HG03558 (cell line): ENCODE measurements at regions not wholly inside any gene's neighbourhood (a gene's known extent, or its start where the extent isn't known, plus 50 kb on each side); places are given as distances from the start of the nearest gene placed in this dataset.

Source experiments
- ATAC-seq: cut with Tn5 transposase; IDR thresholded peaks from one replicate; pipeline ENCODE4 v1.9.1; 2021; ENCODE audit warnings: moderate number of reproducible peaks; ENCODE audit not compliant: unreplicated experiment; ENCODE audit errors: extremely low read depth

DNA sequence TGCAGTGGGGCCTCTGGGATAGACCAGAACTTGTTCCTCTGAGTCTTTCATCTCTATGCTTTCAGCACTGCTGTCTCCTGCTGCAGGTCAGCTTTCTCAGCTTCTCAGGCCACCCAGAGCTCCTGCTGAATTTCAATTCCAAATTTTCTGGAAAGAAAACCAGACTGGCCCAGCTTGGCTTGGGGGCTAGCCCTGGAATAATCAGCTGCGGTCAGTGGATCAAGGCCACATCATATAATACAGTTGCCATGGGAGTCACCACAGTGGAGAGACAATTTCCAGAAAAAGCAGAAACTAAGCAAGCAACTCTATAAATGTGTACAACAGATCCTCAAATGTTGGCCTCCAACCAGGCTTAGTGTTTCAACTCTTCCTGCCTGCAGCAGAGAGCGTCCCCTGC, 91.1 kb upstream of the SLC24A5 start:
- no peak for ATAC-seq

DNA sequence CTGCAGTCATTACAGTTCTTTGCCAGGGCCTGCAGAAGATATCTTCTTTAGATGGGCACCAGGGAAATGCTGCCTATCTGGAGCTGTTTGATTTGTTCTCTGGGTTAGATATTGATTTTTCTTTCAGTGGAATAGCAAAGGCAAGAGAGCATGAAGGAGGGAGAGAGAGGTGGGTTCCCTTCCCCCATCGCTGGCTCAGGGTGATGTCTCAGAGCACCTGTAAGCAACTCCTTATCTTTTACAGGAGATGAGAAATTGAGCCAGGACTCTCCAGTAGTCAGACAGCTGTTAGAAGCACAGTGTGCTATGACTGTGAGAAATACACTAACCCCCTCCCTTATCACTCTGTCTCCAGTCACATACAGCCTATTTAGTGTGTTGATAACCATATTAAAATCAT, 89.3 kb upstream of the SLC24A5 start:
- no peak for ATAC-seq

DNA sequence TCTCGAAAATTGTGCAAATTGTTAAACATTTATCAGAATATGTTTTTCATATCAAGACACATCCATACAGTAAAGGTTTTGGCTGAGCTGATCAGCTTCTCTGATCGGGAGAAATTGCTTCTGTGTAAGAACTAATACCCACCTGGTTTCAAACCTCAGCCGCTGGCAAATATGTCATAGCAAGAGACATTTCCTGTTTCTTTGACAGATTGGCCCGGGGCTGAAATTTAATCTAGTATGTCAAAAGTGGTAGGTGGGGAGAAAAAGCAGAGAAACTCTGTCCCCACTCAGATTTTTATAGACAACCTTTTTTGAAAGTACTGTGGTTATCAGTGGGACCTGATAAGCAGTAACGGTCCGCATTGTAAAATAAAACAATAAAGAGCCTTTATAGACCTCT, 88.8 kb upstream of the SLC24A5 start:
- ATAC-seq, result no peak

DNA sequence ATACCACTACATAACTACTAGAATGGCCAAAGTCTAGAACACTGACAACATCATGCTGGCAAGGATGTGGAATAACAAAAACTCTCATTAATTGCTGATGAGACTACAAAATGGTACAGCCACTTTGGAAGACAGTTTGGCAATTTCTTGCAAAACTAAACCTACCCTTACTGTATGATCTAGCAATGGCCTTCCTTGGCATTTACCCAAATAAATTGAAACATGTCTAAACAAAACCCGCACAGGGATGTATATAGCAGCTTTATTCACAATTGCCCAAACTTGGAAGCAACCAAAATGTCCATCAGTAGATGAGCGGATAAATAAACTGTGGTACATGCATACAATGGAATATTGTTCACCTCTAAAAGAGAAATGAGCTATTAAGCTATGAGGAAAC, 87.9 kb upstream of the SLC24A5 start:
- ATAC-seq, result no peak

DNA sequence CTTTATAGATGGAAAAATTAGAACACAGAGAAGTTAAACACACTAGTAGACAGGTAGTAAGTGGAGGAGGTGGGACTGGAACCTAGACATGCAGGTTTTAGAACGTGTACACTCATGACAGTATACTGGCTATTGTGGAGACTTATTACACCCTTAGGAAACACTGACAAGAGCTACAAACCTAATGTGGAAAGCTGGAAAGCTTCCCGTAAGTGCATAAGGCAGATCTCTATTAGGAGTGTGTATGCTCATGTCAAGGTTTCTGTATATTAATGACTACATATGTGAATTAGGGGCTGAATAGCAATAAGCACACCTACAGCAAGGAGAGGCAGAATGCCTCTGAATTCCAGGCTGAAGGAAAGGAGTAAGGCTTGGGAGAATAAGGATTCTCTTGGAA, 82.6 kb upstream of the SLC24A5 start:
- no peak for ATAC-seq

DNA sequence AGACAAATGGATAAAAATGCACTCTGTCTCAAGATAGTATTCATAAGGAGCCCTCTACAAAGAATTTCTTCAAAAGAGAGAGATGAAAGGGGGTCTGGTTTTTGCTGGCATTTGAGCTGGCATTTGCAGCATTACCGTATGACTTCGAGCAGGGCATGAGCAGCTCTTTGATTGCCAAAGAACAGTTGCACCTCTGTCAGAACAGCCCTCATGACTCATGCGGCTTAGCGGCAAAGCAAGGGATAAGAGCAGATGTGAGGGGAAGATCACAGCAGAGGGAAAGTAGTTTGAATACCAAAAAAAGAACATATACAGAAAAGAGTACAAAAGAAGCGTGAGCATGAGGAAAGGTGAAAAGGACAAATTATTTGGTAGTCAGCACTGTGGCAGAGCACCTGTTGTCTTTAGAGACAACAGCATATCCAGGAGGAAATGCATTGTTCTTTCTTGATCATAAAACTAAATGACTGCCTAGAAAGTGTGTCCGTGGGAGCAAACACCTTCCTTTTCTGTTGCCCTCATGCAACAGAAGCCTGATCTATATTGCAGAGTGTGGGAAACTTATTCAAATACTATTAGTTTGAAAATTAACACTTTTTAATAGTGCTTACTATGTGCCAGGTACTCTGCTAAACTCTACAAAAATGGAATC, 80.5 kb upstream of the SLC24A5 start:
- no peak for ATAC-seq

DNA sequence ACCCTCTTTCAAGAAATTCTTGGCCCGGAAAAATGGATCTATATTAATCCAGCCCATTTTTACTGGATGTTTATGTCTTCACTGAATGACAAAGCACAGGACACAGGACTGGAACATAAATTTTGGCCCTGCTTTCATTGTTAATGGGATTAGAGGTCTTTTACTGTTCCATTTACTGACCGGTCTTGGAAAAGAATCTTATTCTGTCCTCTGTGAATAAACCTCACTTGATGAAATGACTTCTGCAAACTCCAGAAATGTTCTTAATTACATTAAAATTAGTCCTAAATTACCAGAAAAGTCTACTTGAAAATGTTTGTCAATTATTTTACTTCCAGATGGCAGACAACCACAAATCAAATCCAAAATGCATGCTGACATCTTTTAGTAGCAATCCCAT, 79.3 kb upstream of the SLC24A5 start:
- ATAC-seq, result no peak

DNA sequence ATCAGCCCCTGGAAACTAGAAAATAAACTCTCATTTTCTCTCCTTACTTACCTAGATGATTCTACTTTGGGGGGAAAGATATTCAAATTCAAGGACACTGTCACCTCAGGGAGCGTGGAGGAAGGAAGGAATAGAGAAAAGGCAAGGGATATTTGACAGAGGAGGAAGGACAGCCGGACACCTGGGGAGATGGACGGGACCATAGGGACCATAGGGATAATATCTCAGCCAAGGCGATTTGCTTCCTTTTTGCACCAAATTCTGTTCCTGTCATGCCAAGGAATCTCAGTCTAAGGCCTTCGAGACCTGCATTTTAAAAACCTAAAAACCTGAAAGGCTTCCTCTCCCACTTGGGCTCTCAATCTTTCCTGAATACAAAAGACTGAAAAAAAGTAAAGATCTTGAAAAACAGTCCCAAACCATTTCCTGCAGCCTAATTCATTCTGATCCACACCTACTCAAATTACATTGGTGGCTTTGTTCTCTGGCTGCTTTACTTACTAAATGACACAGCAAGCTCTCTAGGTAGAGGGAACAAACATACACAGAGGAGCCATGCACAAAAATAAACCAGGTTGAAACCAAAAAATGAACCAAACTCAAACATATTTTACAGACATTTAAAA, 73.9 kb upstream of the SLC24A5 start:
- no peak for ATAC-seq

DNA sequence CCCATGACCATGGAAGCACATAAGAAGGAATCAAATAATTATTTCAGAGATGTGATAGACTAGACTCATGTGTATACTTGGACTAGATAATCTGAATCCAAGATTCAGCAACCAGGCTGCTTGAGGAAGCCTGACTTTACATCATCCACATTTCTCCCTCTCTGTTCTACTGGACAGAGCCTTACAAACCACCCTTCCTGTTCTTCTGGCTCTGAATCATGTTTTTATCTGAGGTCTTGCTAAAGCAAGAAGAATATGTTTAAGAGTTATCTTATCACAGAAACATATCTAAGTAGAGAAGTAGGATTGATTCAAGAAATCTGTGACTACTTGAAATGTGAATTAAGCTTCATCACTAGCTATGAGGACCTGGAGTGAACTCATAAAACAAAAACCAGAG, 71.1 kb upstream of the SLC24A5 start:
- ATAC-seq, result no peak

DNA sequence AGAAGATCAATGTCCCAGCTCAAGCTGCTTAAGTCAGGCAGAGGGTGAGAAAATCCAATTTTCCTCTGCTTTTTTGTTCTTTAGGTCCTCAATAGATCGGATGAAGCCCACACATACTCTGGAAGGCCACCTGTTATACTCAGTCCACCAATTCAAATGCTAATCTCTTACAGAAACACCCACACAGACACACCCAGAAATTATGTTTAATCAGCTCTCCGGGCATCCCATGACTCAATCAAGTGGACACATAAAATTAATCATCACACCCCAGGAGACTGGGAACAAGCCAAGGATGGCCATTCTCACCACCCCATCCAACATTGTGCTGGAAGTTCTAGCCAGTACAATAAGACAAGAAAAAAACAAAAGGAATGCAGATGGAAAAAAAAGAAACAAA, 67.8 kb upstream of the SLC24A5 start:
- no peak for ATAC-seq

DNA sequence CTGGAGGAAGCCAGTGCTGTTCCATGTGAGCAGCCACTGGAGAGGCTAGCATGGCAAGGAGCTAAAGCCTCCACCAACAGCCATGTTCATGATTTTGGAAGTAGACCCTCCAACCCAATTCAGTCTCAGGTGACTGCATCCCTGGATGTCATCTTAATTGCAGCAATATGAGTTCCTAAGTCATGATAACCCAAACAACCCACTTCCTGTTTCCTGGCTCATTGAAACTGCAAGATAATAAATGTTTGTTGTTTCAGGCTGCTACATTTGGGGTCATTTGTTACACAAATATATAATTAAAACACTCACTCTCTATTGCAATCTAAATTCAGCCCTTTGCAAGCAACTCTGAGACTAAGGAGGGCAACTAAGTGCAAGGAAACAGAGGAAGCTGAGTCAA, 62.4 kb upstream of the SLC24A5 start:
- no peak for ATAC-seq

DNA sequence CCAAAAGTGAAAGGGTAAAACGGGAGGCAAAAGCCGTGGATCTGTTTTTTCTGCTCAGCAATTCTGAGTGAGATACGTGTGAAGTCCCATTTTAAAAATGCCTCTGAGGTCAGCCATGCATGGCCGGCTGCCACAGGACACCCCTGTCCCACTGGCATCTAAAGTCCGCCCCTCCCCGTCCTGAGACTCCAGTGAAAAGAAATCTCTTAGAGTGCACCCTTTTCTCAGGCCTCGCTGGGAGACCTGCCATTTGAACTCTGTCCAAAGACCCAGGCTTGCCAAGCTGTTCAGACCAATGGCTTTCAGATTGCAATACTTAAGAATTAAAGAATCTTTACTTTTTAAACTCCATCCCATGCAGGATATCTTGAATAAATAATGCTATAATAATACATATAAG, 61.0 kb upstream of the SLC24A5 start:
- no peak for ATAC-seq

DNA sequence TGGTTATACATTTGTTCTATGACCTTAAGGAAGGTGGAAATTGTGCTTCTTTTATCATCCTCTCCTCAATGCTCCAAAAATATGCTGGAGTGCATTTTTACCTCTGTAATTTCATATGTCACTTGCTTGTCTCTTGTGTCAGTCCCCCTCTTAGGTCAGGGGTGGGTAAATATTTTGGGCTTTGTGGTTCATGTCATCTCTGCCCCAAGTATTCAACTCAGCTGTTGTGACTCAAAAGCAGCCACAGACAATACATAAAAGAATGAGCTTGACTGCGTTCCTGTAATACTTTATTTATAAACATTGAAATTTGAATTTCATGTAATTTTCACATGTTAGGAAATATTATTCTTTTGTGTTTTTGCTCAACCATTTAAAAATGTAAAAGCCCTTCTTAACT, 60.4 kb upstream of the SLC24A5 start:
- no peak for ATAC-seq

DNA sequence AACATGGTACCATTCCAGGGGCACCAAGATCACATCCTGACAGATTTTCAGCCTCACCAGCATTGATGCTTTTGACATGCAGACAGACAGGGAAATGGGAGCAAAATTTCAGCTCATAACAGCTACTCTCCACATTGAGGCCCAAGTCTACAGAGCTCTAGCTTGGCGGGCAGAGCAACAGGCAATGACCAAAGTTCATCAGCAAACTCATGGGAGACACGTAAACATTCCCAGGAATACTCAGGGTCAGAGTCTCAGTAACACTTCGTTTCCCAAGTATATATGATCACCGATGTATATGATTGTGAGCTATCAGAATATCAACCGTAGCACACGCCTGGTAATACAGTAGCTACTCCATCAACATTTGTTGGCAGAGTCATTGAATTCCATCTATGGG, 59.2 kb upstream of the SLC24A5 start:
- ATAC-seq, result no peak

DNA sequence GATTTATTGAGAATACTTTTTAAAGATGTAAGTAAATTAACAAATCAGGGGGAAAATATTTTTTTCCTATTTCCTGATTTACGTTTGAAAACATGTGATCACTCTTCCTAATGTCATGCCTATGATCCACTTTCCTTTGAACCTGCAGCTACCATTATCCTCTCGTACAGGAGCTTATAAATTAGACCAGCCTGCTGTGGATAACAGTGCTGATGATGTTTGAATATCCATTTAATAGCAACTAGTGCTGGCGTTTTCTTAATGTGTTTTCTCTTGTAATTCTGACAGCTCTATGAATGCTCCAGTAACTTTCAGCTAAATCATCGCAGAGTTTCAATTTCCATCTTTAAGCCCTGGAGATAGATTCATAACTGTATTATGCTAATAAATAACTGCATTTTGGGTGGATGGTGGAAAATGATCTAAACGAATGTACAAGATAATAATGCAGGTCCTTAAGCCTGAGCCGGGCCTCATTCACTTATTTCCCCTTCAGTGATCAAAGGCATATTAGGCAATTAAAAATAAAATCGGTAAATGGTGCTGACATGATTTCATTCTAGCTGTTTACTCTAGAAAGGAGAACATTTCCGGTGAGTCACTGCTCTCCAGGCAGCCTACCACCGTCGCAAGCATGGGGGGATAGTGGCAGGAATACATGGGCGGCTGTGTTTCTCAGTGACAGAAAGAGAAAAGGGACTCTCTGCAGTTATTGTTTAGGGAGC, 58.5 kb upstream of the SLC24A5 start:
- ATAC-seq, result no peak

DNA sequence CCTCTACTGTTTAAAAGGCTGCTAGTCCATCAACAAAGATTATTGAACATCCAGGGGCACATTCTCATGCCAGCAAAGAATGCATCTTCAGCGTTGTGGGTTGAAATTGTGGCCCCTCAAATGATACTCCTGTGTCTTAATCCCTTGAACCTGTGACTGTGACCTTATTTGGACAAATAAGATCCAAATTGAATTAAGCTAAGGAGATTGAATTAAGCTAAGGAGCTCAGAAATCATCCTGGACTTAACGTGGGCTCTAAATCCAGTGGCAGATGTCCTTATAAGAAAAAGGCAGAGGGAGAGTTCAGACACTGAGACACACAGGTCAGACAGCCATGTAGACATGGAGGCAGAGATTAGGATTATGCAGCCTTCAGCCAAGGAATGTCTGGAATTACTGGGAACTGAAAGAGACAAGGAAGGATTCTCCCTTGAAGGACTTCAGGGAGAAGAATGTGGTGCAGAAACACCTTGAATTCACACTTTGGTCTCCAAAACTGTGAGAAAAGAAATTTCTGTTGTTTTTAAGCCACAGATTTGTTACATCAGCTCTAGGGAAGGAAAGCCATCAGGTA, 57.3 kb upstream of the SLC24A5 start:
- ATAC-seq, result no peak

DNA sequence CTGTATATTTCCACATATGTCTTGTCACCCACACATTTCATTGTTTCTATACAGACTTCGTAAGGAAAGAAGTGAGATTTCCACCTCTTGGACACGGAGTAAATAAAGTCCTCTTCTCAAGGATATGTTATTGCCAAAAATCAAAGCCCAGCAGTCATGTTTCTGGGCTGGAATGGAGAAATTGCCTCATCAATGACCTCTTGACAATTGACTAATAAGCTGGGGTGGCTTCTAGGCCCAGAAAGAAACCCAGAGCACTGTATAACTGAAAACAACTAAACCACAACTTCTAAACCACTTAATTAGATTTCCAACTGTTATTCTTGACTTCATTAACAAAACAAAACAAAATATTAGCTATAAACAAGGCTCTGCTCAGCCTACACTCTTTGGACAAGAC, 56.4 kb upstream of the SLC24A5 start:
- no peak for ATAC-seq

DNA sequence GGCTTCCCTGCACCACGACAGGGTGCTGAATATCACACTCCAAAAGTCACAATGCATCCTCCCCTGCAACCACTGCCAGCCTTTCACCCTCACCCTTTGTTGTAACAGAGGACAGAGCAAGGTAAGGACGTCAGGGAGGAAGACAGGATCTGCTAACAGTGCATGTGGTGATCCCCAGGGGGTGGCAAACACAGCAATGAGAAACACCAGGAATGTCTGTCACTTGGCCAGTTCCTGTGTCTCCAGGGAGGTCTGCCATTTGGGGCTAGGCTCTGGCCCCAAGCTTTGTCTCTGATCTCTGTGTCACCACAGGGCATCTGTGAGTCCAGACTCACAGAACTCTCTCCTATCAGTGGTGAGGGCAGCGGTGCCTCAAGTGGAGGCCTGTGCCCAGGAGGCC, 54.3 kb upstream of the SLC24A5 start:
- no peak for ATAC-seq
